ENCODE measurements at regions not wholly inside any gene's neighbourhood (a gene's known extent, or its start where the extent isn't known, plus 50 kb on each side); places are given as distances from the start of the nearest gene placed in this dataset.
"Not testable (repeated sequence)": the region's sequence is repeated elsewhere in the genome, so short reads cannot be mapped to it uniquely, and the experiment has no call there.

DNA sequence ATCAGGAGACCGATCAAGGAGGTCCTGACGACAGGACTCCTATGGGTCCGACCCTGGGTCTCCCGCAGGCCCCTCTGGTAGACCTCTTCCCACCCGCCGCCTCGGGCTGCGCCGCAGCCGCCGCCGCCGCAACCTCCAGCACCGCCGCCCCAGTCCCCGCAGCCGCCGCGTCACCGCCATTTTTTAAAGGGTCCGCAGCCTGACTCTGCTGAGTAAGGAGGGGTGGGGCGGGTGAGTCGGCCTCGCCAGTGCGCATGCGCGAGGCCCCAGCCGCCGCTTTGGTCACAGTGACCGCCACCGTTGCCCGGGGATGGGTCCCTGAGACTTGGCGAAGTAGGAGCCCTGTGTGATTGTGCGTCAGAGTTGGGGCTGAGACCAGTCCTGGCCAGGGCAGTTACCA is 1401.9 kb upstream of the PCDH10 start:
- not testable (repeated sequence) for TF ChIP-seq TCF7L2 (IDR thresholded peaks at IDR 0.05; ENCODE audit: low read depth, low read length); CREM (IDR thresholded peaks at IDR 0.05; ENCODE audit: low read depth); CEBPB (tag; IDR thresholded peaks at IDR 0.05); NR2C2 (CRISPR knock-in tag; IDR thresholded peaks at IDR 0.05); NR2C2 (tag; IDR thresholded peaks at IDR 0.05); KDM1A (IDR thresholded peaks at IDR 0.05); NFIC (IDR thresholded peaks at IDR 0.05); ZZZ3 (IDR thresholded peaks at IDR 0.05); CCAR2 (IDR thresholded peaks at IDR 0.05; ENCODE audit: low read depth, low read length); RAD21 (CRISPR knock-in tag; conservative IDR thresholded peaks at IDR 0.05 in 1 of 2, IDR thresholded peaks at IDR 0.05 in 1 of 2)
- TF ChIP-seq, protein P1, sequence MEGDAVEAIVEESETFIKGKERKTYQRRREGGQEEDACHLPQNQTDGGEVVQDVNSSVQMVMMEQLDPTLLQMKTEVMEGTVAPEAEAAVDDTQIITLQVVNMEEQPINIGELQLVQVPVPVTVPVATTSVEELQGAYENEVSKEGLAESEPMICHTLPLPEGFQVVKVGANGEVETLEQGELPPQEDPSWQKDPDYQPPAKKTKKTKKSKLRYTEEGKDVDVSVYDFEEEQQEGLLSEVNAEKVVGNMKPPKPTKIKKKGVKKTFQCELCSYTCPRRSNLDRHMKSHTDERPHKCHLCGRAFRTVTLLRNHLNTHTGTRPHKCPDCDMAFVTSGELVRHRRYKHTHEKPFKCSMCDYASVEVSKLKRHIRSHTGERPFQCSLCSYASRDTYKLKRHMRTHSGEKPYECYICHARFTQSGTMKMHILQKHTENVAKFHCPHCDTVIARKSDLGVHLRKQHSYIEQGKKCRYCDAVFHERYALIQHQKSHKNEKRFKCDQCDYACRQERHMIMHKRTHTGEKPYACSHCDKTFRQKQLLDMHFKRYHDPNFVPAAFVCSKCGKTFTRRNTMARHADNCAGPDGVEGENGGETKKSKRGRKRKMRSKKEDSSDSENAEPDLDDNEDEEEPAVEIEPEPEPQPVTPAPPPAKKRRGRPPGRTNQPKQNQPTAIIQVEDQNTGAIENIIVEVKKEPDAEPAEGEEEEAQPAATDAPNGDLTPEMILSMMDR (IDR thresholded peaks at IDR 0.05 in 2 of 3, conservative IDR thresholded peaks at IDR 0.05 in 1 of 3; ENCODE audit: insufficient read depth in 2 of 3, low read depth in 1 of 3, low read length in 3 of 3) = not testable (repeated sequence)
- TF ChIP-seq, protein P2, sequence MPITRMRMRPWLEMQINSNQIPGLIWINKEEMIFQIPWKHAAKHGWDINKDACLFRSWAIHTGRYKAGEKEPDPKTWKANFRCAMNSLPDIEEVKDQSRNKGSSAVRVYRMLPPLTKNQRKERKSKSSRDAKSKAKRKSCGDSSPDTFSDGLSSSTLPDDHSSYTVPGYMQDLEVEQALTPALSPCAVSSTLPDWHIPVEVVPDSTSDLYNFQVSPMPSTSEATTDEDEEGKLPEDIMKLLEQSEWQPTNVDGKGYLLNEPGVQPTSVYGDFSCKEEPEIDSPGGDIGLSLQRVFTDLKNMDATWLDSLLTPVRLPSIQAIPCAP (CRISPR knock-in tag; IDR thresholded peaks at IDR 0.05; ENCODE audit: borderline replicate concordance) = not testable (repeated sequence)
